AG10803 (cell line): ENCODE measurements at regions not wholly inside any gene's neighbourhood (a gene's known extent, or its start where the extent isn't known, plus 50 kb on each side); places are given as distances from the start of the nearest gene placed in this dataset.

Experiments used
- DNase-seq: peaks from one replicate; pipeline ENCODE4 v3.0.0; 2010; ENCODE audit warnings: low read depth
- H3K4me3 ChIP-seq: 2 replicates; pipeline ENCODE4 v1.5.1; 2011; ENCODE audit warnings: mild to moderate bottlenecking, low read length, control low read depth
- CTCF ChIP-seq: conservative IDR thresholded peaks from 2 replicates; pipeline ENCODE4 v1.5.1; 2011; ENCODE audit warnings: mild to moderate bottlenecking, low read length, control low read depth, inconsistent platforms

- DNase-seq: no peak
Measured at GRCh38 chr9:127553793-127554192, 58.3 kb upstream of the STXBP1 start.

GRCh38 chr9:127554966-127555839 lies 56.9 kb upstream of the STXBP1 start:
- DNase-seq: no peak
- H3K4me3 ChIP-seq: peak overlapping the region; percentile 18
- TF ChIP-seq CTCF: no peak

More at GRCh38 chr9:127553793-127554192, 58.3 kb upstream of the STXBP1 start:
- H3K4me3 ChIP-seq: no peak overlapping the region
- TF ChIP-seq CTCF: no peak

GRCh38 chr9:127555840-127556820 lies 55.9 kb upstream of the STXBP1 start:
- peak overlapping the region; percentile 18 for H3K4me3 ChIP-seq
- DNase-seq: peak; percentile 96
- TF ChIP-seq CTCF: no peak

- no peak for DNase-seq
- TF ChIP-seq CTCF: no peak
- H3K4me3 ChIP-seq: no peak overlapping the region
Measured at GRCh38 chr9:127556871-127557270, 55.2 kb upstream of the STXBP1 start.

GRCh38 chr9:127557466-127557869 lies 54.6 kb upstream of the STXBP1 start:
- DNase-seq: peak; percentile 62

GRCh38 chr9:127557998-127558546 lies 54.0 kb upstream of the STXBP1 start:
- no peak for TF ChIP-seq CTCF
- peak overlapping the region; percentile 37 for H3K4me3 ChIP-seq
- no peak for DNase-seq

More at GRCh38 chr9:127557466-127557869, 54.6 kb upstream of the STXBP1 start:
- TF ChIP-seq CTCF: no peak
- peak overlapping the region; percentile 37 for H3K4me3 ChIP-seq
